Inferior parietal cortex (tissue), 1 donor: ENCODE measurements at regions not wholly inside any gene's neighbourhood (a gene's known extent, or its start where the extent isn't known, plus 50 kb on each side); places are given as distances from the start of the nearest gene placed in this dataset.
"Not testable (repeated sequence)": the region's sequence is repeated elsewhere in the genome, so short reads cannot be mapped to it uniquely, and the experiment has no call there.

Source experiments
- DNase-seq: peaks from one replicate; pipeline ENCODE4 v3.0.0-alpha.2; 2016; ENCODE audit errors: extremely low spot score

- DNase-seq = no peak
Measured at GRCh38 chr7:37546677-37547076, 98.0 kb upstream of the ELMO1 start.

DNA sequence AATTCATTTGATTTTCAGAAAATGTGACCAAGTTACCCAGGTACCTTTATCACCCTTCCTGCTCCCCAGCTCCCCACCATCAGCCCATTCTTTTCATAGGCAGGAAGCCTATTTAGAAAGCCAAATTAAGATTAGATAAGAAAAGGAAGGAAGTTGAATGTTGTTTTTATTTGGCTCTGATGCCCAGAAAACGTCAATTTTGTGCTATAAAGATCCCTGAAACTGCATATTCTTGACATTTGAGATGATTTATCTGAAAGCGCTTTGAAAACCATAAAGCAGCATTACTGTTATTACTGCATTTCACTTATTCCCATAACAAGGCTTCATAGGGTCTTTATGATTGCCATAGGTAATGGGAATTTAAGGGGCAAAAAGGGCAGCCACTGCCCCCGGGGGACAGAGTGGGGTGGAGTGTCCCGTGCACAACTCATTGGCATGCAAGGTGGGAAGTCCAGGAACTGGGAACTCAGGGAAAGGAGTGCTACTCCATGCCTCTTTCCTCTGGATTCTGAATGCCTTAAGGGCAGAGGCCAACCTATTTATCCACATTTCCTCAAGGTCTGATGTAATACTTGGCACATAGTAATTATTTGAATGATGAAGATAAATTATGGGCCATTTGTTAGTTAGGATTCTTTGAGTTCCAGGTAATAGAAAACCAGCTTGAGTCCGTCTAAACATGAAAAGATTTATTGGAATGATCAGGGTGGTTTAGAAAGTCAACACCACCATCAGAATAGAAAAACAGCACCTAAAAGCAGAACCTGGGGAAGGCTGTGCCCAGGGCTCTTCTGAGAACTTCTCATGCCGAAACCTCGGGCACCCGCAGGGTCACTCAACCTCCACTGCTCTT, 100.6 kb upstream of the ELMO1 start:
- DNase-seq = no peak

GRCh38 chr7:37550426-37550825, 101.8 kb upstream of the ELMO1 start:
- DNase-seq = no peak

GRCh38 chr7:37550872-37551271, 102.2 kb upstream of the ELMO1 start:
- no peak for DNase-seq

- no peak for DNase-seq
Measured at GRCh38 chr7:37552030-37552429, 103.4 kb upstream of the ELMO1 start.

GRCh38 chr7:37552439-37552838, 103.8 kb upstream of the ELMO1 start:
- DNase-seq = not testable (repeated sequence)

DNA sequence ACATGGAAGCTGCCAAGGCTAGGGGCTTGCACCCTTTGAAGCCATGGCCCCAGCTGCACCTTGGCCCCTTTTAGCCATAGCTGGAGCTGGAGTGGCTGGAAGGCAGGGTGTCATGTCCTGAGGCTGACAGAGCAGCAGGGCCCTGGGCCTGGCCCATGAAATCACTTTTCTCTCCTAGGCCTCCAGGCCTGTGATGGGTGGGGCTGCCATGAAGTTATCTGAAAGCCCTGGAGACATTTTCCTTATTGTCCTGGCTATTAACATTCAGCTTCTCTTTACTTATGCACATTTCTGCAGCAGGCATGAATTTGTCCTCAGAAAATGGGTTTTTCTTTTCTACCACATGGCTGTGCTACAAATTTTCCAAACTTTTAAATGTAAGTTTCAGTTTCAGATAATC, 106.9 kb upstream of the ELMO1 start:
- DNase-seq = no peak

DNA sequence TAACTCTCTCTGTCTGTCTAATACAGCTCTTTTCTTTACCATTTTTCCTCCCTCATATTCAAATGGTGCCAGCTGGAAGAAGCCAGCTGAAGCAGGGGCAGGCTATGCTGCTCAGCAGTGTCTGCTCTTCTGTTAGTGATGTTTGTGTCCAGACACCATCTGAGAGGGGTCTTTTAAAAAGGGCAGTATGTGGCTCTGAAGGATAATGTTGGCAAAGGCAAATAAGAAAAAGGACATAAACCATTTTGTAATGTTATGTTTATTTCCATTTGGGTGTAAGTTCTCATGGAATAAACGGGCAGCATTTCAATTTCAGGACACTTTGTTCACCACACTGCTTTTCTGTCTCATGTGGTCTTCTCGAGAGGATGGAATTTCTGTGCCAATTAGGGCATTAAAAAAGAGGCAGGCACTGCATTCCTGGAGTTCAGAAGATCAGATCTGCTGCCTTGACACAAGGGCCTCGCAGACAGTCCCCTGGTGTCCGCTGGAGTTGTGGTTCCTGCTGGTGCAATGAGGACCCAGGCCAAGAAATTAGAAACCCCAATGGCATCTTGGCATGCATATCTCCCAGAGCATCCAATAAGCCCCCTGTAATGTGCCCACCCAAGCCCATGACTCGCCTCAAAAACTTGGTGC, 109.0 kb upstream of the ELMO1 start:
- no peak for DNase-seq

- DNase-seq = no peak
Measured at GRCh38 chr7:37558320-37559096, 109.8 kb upstream of the ELMO1 start.

GRCh38 chr7:37570145-37570544, 113.4 kb upstream of the GPR141 start:
- no peak for DNase-seq

DNA sequence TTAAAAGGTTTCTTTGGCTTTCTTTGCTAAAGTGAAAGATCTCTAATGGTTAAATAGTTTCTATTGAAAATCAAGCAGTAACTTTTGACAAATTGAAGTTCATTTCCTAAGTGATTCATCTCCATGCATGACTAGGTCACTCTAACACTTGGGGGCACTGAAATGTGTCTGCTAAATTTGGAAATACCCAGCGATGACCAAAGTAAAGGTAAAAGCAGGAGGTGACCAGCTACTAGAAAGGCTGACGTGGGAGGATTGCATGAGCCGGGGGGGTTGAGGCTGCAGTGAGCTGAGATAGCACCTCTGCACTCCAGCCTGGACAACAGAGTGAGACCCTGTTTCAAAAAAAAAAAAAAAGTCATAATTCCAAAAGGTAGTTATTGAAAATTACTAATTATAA, 111.8 kb upstream of the GPR141 start:
- DNase-seq = no peak

DNA sequence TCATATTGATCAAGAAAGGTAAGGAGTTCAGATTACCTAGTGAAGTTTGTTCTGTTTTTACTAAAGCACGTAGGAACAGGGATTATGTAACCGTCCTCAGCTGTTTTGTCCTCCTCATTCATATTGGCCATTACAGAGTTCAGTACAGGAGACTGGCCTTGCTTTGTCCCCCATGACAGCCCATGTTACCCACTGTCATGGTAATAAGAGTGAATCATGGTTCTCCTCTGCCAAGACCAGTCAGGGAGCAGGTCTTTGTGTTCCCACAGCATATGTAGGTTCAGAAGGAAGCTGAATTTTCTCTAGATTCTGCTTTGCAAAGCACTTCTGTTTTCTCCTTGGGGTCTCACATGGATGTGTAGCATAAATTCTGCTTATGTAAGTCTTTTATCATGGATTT, 106.2 kb upstream of the GPR141 start:
- DNase-seq = no peak

DNA sequence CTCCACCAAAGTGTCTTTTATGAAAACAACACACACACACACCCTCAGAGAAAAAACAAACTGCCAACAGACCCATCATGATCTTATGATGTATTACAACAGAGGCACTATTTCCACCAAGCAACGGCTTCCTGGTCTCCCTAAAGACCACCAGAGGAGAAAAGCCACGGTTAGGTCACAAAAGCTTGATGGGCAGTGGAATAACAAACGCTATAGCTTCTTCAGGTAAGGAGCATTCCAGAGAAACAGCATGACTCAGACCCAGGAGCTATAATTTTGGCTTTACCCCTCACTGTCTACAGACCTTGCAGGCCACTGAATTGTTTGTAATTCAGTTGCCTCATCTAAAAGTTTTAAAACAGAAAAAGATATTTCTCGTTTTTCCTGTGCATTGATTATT, 105.7 kb upstream of the GPR141 start:
- no peak for DNase-seq

DNA sequence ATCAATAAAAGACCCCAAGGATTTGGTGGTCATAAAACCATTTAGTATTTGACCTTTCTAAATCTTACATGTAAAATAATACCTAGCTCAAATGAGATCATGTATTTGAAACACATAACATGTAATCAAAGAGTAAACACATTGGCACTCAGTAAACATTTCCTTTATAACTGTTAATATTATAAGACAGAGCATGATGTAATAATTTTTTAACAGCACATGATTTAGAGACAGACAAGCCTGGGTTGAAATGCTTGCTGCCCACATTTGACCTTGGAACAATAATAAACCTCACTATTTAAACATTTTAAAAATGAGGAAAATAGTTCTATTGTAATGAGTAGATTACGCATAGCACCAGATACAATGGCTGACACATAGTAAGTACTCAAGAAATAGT, 105.2 kb upstream of the GPR141 start:
- no peak for DNase-seq

- no peak for DNase-seq
Measured at GRCh38 chr7:37580376-37580775, 103.2 kb upstream of the GPR141 start.

- DNase-seq = not testable (repeated sequence)
Measured at GRCh38 chr7:37584651-37585463, 98.7 kb upstream of the GPR141 start.

DNA sequence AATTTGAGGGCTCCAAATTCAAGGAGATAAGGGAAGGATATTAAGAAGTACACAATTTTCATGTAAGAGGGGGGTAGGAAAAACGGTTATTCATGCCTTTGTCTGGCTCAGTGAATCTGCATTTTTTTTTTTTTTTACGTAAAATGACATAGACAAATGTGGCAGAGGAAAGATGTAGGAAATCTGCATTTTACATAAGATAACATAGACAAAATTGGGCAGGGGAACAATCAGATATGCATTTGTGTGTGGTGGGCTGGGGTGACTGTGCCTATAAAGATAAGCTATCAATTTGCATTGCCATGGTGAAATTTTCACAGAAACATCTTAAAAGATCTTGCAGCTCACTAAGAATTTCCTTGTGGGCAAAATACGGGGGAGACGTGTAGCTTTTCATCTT, 92.7 kb upstream of the GPR141 start:
- DNase-seq = no peak

DNA sequence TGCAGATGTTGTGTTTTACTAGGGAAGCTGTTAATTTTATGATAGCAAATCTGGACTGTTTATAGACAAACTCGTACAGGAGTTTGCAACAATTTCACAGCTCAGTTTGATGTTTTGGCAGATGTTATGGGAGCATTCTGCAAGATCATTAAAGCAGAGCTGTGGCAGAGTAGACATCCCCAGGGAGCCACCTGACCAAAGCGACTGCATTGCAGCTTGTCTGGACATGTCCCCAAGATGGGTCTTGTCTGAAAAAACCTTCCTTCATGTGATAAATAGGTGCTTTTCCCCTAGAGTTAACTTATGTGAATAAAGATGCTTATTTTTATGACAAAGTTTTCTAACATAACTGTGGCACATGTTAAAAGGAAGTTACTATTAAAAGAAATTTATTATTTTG, 91.2 kb upstream of the GPR141 start:
- no peak for DNase-seq

- DNase-seq = no peak
Measured at GRCh38 chr7:37594602-37595001, 89.0 kb upstream of the GPR141 start.

- no peak for DNase-seq
Measured at GRCh38 chr7:37598824-37599223, 84.7 kb upstream of the GPR141 start.

DNA sequence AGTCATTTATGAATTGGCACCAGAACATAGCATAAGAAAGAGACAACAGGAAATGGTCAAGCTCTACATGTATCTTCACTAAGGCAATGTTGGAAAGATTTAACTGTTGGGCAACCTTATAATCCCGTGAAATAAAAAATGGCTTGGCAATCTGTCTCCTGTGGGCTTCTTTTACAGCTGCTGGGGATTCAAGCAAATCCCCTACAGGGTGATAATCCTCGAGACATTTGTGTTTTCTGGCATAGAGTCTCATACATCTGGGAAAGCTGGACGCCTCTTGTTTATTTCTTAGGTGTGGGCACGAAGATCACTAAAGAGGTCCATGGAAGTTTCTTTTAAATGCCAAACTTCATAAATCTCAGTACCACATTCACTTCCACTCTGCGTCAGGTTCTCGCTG, 82.2 kb upstream of the GPR141 start:
- DNase-seq = no peak

GRCh38 chr7:37604078-37604477, 79.5 kb upstream of the GPR141 start:
- DNase-seq = no peak
